ENCODE measurements at regions not wholly inside any gene's neighbourhood (a gene's known extent, or its start where the extent isn't known, plus 50 kb on each side); places are given as distances from the start of the nearest gene placed in this dataset.

- H3K4me1 ChIP-seq (replicated peaks in 1 of 2; ENCODE audit: control insufficient read depth in 2 of 2, insufficient read depth in 2 of 2, low read length in 2 of 2), result no peaks in the 10 kb centered on the region
- ATAC-seq (no peak), FAIRE-seq (no peak), DNase-seq (ENCODE audit: extremely low read depth in 1 of 4, low spot score in 3 of 4) (no peak)
- H3K36me3 ChIP-seq (ENCODE audit: control insufficient read depth, insufficient read depth, low read length), result no peaks in the 10 kb centered on the region
- ChIA-PET POLR2A (interaction anchor here (1.2 kb wide), 1 partner anchor 17 kb away, joined by 3 read pairs; no protein-coding TSS in a partner anchor), CTCF (ENCODE audit: low intra/inter-chr PET ratio) (no interaction called here)
- TF ChIP-seq NFXL1 (CRISPR knock-in tag; IDR thresholded peaks at IDR 0.05), result no peak
- TF ChIP-seq ZNF3 (CRISPR knock-in tag; IDR thresholded peaks at IDR 0.05), result no peak
- TF ChIP-seq VEZF1 (CRISPR knock-in tag; IDR thresholded peaks at IDR 0.05), result no peak
- TF ChIP-seq SMC3 (conservative IDR thresholded peaks at IDR 0.05; ENCODE audit: insufficient read depth, low read depth, low read length), result no peak
- TF ChIP-seq PHB (CRISPR knock-in tag; IDR thresholded peaks at IDR 0.05), result no peak
- TF ChIP-seq, protein P1, sequence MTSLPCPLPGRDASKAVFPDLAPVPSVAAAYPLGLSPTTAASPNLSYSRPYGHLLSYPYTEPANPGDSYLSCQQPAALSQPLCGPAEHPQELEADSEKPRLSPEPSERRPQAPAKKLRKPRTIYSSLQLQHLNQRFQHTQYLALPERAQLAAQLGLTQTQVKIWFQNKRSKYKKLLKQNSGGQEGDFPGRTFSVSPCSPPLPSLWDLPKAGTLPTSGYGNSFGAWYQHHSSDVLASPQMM (CRISPR knock-in tag; IDR thresholded peaks at IDR 0.05), result no peak
- no peak for TF ChIP-seq DDX20 (tag; IDR thresholded peaks at IDR 0.05; ENCODE audit: low read depth)
- H2AFZ ChIP-seq (ENCODE audit: low read depth, low read length), result no peak overlapping the region
- no peak overlapping the region for H3K4me3 ChIP-seq
- H3K27ac ChIP-seq (ENCODE audit: extremely low read depth, low read depth, low read length), result no peak overlapping the region
- no peak overlapping the region for H3K9ac ChIP-seq (ENCODE audit: insufficient read depth in 1 of 2, low read depth in 2 of 2, low read length in 2 of 2)
- no peaks in the 10 kb centered on the region for H3K79me2 ChIP-seq (ENCODE audit: control insufficient read depth, insufficient read depth, low read length)
- no peaks in the 10 kb centered on the region for H3K9me3 ChIP-seq (replicated peaks; ENCODE audit: control insufficient read depth, insufficient read depth, low read depth, low read length)
- H4K20me1 ChIP-seq (replicated peaks; ENCODE audit: control insufficient read depth, insufficient read depth, low read length), result no peaks in the 10 kb centered on the region
- under 1% methylated on average over 9 of the region's 9 CpGs for WGBS (ENCODE audit: insufficient coverage, low coverage, missing lambda C conversion rate)
- BruUV-seq (replicated peaks), result no TSS peak
- in situ Hi-C loops (cut with MboI) (no loop called here), intact Hi-C loops (cut with micrococcal nuclease) (no loop called here)
- H3K9me1 ChIP-seq (ENCODE audit: control insufficient read depth, insufficient read depth, low read length), result no peaks in the 10 kb centered on the region
- no peak overlapping the region for H3K4me2 ChIP-seq (ENCODE audit: insufficient read depth, low read length)
- no peaks in the 10 kb centered on the region for H3K27me3 ChIP-seq (ENCODE audit: control insufficient read depth in 2 of 2, insufficient read depth in 2 of 2, low read length in 2 of 2)
These were observed 293.3 kb upstream of the RGMA start for GRCh38 chr15:93382200-93382820.

Measured in K562 (cell line).